Stimulated activated naive CD8-positive, alpha-beta T cell treated with anti-CD3 and anti-CD28 coated beads, Interleukin-15, amount 100 ng/mL, for 72 hours (primary cell): ENCODE measurements at regions not wholly inside any gene's neighbourhood (a gene's known extent, or its start where the extent isn't known, plus 50 kb on each side); places are given as distances from the start of the nearest gene placed in this dataset.

Experiments
- ATAC-seq: fragments of 150-1000 bp; cut with Tn5 transposase; 2 replicates; pipeline ENCODE4 v1.10.0; 2021; ENCODE audit warnings: mild to moderate bottlenecking, moderate library complexity
- DNase-seq, 2 donors: peaks; one replicate each; pipeline ENCODE4 v3.0.0; 2021 to 2022
- H3K27ac Mint-ChIP-seq, 2 donors: one replicate each; pipeline ENCODE4 v1.8.0; 2022; ENCODE audit warnings: mild to moderate bottlenecking in 2 of 2, mixed read lengths in 2 of 2, moderate library complexity in 2 of 2
- H3K27me3 Mint-ChIP-seq: one replicate; pipeline ENCODE4 v1.8.0; 2022; ENCODE audit warnings: mixed read lengths
- H3K4me1 Mint-ChIP-seq: one replicate; pipeline ENCODE4 v1.8.0; 2022; ENCODE audit warnings: mild to moderate bottlenecking, mixed read lengths
- H3K4me3 Mint-ChIP-seq, 2 donors: one replicate each; pipeline ENCODE4 v1.8.0; 2022; ENCODE audit warnings: mild to moderate bottlenecking in 2 of 2, mixed read lengths in 2 of 2, moderate library complexity in 1 of 2
- H3K9me3 Mint-ChIP-seq, 2 donors: one replicate each; pipeline ENCODE4 v1.8.0; 2022; ENCODE audit warnings: mixed read lengths in 2 of 2

DNA sequence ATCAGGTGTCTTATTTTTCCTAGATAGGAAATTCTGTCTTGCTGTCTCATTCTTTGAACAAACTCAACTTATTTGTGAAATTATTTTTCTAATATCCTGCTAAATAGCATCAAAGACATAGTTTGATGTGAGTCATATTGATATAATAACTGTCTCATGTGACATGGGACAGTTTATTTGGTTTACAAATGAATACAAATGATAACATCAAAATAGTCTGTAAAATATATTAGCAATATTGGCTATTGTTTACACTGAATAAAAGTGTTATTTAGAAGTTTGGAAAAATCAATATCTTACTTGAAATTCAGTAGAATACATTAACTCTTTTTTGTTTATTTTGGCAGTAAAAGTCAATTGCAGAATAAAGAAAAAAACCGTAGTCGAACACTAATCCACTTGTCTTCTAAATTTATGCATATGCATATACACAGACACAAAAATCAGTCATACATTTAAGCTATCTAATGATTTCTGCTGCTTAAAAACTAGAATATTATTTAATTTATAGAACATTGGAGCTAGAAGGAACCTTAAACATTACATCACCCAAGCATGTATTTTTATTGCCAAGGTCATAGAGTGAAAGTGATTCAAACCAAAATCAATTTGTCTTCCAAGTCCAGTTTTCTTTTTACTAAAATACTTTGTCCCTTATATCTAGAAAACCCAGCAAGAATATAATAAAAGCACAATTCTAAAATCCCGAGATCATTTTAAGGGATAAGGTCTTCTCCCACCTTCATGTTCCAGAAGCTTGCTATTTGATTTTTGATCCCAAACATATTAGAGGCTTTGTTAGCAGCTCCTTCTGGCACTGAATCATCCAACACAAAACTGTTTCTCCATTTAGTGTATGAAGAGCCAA, 776.5 kb upstream of the SLITRK1 start:
- Mint-ChIP-seq H3K4me3 (no peak overlapping the region), H3K4me1 (no peaks in the 10 kb centered on the region), H3K9me3 (peaks cover 0 to 3% of the 10 kb centered on the region in 2 donors), H3K27ac (no peak overlapping the region), H3K27me3 (no peaks in the 10 kb centered on the region)
- ATAC-seq (no peak), DNase-seq (no peak)

DNA sequence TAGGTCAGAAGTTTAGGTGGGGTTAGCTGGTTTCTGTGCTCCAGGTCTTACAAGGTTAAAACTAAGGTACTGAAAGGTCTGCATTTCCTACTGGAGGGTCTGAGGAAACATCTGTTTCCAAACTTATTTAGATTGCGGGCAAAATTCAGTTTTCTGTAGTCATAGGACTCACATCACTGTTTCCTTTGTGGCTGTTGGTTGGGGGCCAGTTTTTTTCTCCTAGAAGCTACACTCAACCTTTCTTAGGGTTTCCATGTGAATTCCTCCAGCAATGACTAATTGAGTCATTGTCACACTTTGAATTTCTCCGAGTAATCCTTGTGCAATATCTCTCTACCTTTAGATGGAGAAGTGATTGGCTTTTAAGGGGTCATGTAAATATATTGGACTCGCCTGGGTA, 773.4 kb upstream of the SLITRK1 start:
- Mint-ChIP-seq H3K9me3 (no peaks in the 10 kb centered on the region), H3K4me1 (no peaks in the 10 kb centered on the region), H3K27me3 (no peaks in the 10 kb centered on the region), H3K4me3 (no peak overlapping the region), H3K27ac (no peak overlapping the region)
- DNase-seq (no peak), ATAC-seq (no peak)

DNA sequence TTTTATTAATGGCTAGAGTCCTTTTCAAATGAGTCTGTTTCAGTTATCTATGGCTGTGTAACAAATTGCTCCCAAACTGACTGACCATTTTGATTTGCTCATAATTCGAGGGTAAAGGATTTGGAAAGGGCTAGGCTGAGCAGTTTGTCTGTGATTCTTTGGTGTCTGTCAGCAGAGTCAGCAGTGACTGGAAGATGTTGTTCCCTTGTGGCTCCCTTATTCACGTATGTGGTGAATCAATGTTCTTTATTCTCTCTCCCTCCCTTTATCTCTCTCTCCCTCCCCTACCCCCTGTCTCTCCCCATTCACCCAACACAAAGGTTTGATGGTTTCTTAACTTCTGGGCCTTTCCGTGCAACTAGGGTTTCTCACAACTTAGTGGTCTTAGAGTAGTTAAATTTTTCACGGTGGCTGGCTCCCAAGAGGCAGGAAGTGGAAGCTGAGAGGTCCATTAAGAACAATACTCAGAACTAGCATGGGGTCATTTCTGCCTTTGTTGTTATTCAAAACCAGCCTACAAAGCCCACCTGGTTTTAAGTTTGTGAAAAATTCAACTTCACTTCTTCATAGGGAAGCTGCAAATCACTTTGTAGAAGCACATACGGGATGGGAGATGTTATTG, 772.5 kb upstream of the SLITRK1 start:
- Mint-ChIP-seq H3K4me1 (no peaks in the 10 kb centered on the region), H3K4me3 (no peak overlapping the region), H3K9me3 (no peaks in the 10 kb centered on the region), H3K27ac (no peak overlapping the region), H3K27me3 (no peaks in the 10 kb centered on the region)
- no peak for ATAC-seq
- no peak for DNase-seq

DNA sequence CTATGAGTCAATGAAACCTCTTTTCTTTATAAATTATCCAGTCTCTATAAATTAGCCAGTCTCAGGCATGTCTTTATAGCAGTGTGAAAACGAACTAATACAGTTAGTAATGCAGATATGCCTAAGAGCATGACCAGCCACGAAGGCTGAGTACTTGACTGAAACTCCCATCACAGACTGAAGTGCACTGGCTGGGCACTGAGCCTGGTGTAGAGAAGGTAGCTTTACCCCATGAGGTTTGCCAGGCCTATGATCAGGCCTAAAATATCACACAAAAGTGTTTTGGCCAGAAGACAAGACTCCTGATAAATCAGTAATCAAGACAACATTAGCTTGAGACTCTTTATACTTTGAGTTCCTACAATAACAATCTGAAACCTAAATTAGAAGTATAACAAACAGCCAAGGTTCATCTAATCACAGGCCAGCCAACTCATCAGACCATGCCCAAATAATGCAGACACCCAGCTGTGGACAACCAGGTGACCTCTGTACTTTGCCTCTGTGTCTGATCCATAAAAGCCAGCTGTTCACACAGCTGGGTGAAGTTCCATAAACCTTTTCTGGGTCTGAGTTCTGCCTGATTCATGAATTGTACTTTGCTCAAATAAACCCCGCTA, 771.8 kb upstream of the SLITRK1 start:
- Mint-ChIP-seq H3K9me3 (no peaks in the 10 kb centered on the region), H3K4me1 (no peaks in the 10 kb centered on the region), H3K27ac (peak overlapping the region in 1 of 2 donors; percentile 23), H3K27me3 (no peaks in the 10 kb centered on the region), H3K4me3 (no peak overlapping the region)
- DNase-seq: no peak
- ATAC-seq: no peak

DNA sequence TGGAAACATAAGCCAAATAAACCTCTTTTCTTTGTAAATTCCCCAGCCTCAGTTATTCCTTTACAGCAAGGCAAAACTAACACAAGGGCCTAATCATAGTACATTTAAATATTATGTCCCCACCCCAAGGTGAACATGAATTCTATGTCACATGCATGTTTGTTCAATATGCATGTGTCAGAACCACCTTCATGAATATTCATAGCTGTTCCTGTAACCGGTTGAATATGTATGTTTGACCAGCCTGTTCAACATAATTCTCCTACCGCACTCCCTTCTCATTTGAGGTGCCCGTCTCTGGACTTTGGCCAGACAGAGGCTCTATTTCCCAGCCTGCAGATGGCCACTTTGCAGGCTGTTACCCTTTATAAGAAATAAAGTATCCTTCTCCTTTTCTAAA, 769.4 kb upstream of the SLITRK1 start:
- no peak for ATAC-seq

DNA sequence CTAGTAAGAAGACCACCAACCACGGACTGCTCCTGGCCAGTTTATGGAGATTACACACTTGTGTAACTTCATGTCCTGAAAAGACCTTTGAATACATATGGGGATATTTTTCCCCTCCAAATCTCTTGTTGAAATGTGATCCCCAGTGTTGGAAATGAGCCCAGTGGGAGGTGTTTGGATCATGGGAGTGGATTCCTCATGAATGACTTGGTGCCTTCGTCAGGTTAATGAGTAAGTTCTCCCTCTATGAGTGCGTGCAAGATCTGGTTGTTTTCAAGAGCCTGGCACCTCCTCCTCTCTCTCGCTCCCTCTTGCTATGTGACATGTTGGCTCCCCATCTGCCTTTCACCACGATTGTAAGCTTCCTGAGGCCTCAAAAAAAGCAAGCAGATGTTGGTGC, 769.0 kb upstream of the SLITRK1 start:
- Mint-ChIP-seq H3K9me3 (no peaks in the 10 kb centered on the region), H3K4me1 (no peaks in the 10 kb centered on the region), H3K27ac (no peak overlapping the region), H3K4me3 (no peak overlapping the region), H3K27me3 (no peaks in the 10 kb centered on the region)
- DNase-seq (no peak), ATAC-seq (no peak)

More for the DNA sequence above, 769.4 kb upstream of the SLITRK1 start:
- no peak for DNase-seq
- Mint-ChIP-seq H3K9me3 (no peaks in the 10 kb centered on the region), H3K4me1 (no peaks in the 10 kb centered on the region), H3K27ac (no peak overlapping the region), H3K4me3 (no peak overlapping the region), H3K27me3 (no peaks in the 10 kb centered on the region)

DNA sequence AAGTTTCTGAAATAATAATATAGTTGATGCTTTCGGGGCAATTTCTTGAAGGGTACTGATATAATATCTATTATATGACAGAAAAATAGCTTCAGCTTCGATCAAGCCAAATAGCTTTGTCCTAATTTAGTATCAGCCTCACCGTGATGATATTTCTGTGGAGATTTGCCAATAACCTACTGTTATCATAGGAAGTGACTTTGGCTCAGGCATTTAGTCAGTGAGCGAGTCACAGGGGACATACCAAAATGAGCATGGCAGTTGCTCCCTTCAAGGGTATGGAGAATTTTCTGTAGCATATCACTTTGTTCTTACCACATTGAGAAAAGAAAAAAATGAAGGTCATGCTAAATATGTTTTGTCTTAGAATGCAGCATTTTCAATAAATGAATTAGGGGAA, 767.6 kb upstream of the SLITRK1 start:
- H3K27ac Mint-ChIP-seq: no peak overlapping the region
- H3K4me3 Mint-ChIP-seq: no peak overlapping the region
- H3K27me3 Mint-ChIP-seq: no peaks in the 10 kb centered on the region
- ATAC-seq (no peak), DNase-seq (no peak)
- H3K4me1 Mint-ChIP-seq: no peaks in the 10 kb centered on the region
- no peaks in the 10 kb centered on the region for H3K9me3 Mint-ChIP-seq

DNA sequence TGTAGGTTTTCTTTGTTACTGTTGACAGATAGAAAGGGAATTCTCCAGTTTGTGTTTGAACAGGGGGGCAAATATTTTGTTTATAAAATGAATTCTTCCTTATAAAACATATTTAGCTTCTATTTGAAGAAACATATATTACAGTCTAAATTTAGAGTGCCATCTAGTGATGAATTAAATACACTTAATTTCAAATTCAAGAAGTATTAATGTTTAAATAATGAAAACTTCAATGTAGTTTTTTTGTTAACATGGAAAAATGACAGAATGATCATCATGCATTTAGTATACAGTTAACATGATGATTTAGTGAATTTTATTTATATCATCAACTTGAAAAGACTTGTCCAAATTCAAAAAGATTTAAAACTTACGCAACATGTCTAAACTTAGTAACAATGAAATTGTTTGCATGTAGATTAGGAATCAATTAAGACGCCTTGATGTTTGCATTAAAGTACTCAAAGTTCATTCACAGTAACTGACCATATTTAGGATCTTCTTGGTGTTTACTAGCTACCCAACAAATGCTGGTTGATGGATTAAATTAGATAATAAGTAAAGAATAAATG, 765.9 kb upstream of the SLITRK1 start:
- ATAC-seq (no peak), DNase-seq (no peak)
- Mint-ChIP-seq H3K27ac (no peak overlapping the region), H3K4me1 (no peaks in the 10 kb centered on the region), H3K4me3 (no peak overlapping the region), H3K9me3 (no peaks in the 10 kb centered on the region), H3K27me3 (no peaks in the 10 kb centered on the region)

DNA sequence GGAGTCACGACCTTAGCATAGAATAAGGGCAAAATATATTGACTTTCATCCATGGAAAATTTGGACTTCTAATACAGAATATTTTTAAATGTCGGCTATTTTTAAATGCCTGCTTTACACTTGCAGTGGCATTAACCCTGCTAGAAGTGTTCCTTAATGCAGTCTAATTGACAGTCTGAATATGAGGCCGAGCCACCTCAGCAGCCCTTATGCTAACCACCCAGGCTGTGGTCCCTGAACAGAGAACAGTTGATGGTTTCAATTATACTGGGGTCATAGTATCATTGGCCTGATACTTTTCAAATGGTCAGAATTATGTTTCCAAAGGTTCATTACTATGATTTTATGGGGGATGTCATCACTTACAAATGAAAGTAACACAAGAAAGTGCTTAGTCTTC, 764.7 kb upstream of the SLITRK1 start:
- Mint-ChIP-seq H3K4me3 (no peak overlapping the region), H3K9me3 (no peaks in the 10 kb centered on the region), H3K27me3 (no peaks in the 10 kb centered on the region), H3K27ac (no peak overlapping the region), H3K4me1 (no peaks in the 10 kb centered on the region)
- ATAC-seq (no peak), DNase-seq (no peak)

DNA sequence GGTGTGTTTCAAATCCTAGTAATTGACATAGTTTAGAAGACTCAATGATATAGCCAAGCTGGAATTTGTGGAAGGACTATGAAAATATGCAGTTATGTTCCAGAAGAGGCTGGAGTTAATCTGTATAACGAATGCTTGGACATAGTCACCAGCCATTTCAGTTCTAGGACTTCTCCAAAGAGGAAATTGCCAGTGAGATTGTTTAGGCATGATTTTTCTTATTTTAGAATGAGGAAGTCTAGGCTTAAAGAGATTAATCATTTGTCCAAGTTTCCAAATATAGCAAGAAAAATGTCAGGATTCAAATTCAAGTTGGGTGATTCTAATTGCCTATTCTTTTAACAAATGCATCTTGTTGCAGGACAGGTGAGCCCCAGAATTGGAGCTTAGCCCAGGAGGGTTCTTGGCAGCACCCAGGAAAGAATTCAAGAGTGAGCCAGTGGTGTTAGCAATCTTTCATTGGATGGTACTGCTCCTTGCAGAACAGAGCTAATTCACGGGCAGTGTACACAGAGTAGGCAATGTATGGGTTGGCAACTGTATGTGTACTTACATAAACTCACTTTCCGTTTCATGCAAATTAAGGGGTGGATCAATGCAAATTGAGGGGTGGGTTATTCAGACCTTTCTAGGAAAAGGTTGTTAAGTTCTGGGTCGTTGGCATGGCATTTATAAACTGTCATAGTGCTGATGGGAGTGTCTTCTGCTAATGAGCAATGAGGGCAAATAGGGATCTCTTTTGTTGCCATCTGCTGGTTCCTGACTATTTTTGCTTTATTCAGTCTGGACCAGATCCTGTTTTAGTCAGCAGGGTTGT, 763.1 kb upstream of the SLITRK1 start:
- no peak overlapping the region for H3K27ac Mint-ChIP-seq
- no peaks in the 10 kb centered on the region for H3K27me3 Mint-ChIP-seq
- no peak for ATAC-seq
- peaks cover 0 to 6% of the 10 kb centered on the region in 2 donors for H3K9me3 Mint-ChIP-seq
- no peaks in the 10 kb centered on the region for H3K4me1 Mint-ChIP-seq
- no peak for DNase-seq
- H3K4me3 Mint-ChIP-seq: no peak overlapping the region

DNA sequence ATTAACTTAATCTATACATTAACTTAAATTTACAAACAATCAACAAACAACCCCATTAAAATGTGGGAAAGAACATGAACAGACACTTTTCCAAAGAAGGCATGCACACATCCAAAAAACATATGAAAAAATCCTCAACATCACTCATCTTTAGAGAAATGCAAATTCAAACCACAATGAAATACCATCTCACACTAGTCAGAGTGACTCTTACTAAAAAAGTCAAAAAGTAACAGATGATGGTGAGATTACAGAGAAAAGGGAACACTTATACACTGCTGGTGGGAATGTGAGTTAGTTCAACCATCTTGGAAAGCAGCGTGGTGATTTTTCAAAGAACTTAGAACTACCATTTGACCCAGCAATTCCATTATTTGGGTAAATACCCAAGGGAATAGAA, 759.2 kb upstream of the SLITRK1 start:
- no peaks in the 10 kb centered on the region for H3K27me3 Mint-ChIP-seq
- H3K27ac Mint-ChIP-seq: no peak overlapping the region
- H3K4me3 Mint-ChIP-seq: no peak overlapping the region
- ATAC-seq: no peak
- H3K9me3 Mint-ChIP-seq: peaks cover 0 to 28% of the 10 kb centered on the region in 2 donors
- H3K4me1 Mint-ChIP-seq: no peaks in the 10 kb centered on the region
- no peak for DNase-seq

DNA sequence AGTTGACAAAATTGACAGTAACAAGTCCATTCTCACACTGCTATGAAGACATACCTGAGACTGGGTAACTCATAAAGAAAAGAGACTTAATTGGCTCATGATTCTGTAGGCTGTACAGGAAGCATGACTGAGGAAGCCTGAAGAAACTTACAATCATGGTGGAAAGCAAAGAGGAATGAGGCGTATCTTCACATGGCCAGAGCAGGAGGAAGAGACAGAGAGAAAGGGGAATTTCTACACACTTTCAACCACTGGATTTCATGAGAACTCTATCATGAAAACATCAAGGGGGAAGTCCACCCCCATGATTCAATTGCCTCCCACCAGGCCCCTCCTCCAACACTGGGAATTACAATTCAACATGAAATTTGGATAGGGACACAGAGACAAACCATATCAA, 758.4 kb upstream of the SLITRK1 start:
- DNase-seq (no peak), ATAC-seq (no peak)
- H3K27ac Mint-ChIP-seq: no peak overlapping the region
- H3K27me3 Mint-ChIP-seq: no peaks in the 10 kb centered on the region
- H3K9me3 Mint-ChIP-seq: peaks cover 0 to 28% of the 10 kb centered on the region in 2 donors
- no peak overlapping the region for H3K4me3 Mint-ChIP-seq
- H3K4me1 Mint-ChIP-seq: no peaks in the 10 kb centered on the region

DNA sequence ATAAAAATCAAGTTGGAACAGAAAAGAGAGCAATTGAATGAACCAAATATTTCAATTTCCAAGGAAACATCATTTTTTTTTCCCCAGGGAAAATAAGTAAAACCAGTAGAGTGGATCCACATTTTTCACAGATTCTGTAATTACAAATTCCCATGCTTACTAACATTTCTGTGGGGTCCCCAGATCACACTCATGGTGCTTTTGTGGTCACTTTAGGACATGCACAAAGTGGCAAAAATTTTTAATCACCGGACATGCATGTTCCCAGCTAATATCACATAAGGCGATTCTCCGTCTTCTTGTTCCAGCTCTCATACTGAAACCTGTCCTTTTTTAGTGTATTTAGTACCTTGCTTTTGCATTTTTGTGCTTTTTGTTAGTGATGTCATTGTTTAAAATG, 748.2 kb upstream of the SLITRK1 start:
- Mint-ChIP-seq H3K27ac (no peak overlapping the region), H3K4me1 (no peaks in the 10 kb centered on the region), H3K4me3 (no peak overlapping the region), H3K9me3 (no peaks in the 10 kb centered on the region), H3K27me3 (no peaks in the 10 kb centered on the region)
- no peak for ATAC-seq
- DNase-seq: no peak

DNA sequence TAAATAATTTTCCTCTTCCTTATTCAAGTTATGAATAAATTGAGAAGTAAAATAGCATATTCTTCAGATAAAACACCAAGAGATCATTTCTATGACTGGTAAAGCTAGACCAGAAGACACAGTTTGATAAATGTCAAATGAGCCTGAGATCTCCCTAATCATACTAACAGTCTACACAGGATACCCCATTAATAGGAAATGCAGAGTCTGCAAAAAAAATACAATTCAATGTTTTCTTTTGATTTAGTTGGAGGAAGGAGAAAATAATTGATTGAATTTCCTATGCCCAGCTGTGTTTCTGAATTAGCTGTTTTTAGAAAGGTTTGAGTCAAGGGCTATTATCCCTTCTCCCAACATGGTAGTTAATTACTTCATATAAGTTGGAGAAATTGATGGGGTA, 734.6 kb upstream of the SLITRK1 start:
- ATAC-seq (no peak), DNase-seq (no peak)
- Mint-ChIP-seq H3K9me3 (no peaks in the 10 kb centered on the region), H3K27ac (no peak overlapping the region), H3K27me3 (no peaks in the 10 kb centered on the region), H3K4me1 (no peaks in the 10 kb centered on the region), H3K4me3 (no peak overlapping the region)

DNA sequence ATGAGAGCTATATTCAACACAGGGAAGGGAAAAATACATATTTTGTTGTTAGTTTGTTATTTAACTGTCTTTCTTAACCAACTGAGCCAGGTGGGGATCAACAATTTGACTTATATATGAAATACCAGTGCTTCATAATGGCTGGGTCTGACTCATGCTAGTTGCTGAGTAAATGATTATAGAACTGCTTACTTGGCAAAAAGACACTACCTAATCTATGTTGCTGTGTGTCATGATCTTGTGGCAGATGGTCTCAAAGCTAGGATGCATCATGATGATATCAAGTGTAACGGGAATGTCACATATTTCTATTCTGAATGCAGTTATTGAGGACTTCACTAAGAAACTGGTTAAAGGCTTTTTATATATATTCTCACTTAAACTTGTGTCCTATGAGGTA, 727.4 kb upstream of the SLITRK1 start:
- ATAC-seq (no peak), DNase-seq (no peak)
- Mint-ChIP-seq H3K4me3 (no peak overlapping the region), H3K9me3 (peaks cover 0 to 12% of the 10 kb centered on the region in 2 donors), H3K4me1 (no peaks in the 10 kb centered on the region), H3K27ac (no peak overlapping the region), H3K27me3 (no peaks in the 10 kb centered on the region)
